PC-9 (cell line): ENCODE measurements at regions not wholly inside any gene's neighbourhood (a gene's known extent, or its start where the extent isn't known, plus 50 kb on each side); places are given as distances from the start of the nearest gene placed in this dataset.

Source experiments
- EZH2 ChIP-seq: fragments of 200-600 bp; sonication (generic); IDR thresholded peaks from 2 replicates; pipeline ENCODE4 v1.8.0; 2017; ENCODE audit warnings: antibody characterized with exemption, low read depth
- TF ChIP-seq, protein P1 (sequence below): fragments of 200-600 bp; sonication (generic); conservative IDR thresholded peaks from 2 replicates; pipeline ENCODE4 v1.6.1; 2017; ENCODE audit warnings: mixed run types, antibody characterized with exemption, mild to moderate bottlenecking, moderate library complexity

DNA sequence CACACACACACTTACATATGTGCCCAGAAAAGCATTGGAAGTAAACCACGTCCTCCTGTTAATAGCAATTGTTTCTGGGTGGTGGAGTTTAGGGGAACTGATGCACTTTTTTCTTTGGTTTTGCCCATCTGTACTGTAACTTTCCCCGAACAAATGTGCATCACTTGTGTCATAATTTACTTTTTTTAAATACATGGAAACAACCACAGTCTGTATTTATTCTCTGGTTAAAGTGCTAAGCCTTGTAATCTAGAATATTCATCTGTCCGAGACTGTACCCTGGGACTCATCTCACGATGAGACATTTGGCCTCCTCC is 61.5 kb upstream of the CD93 start:
- TF ChIP-seq, protein P1, sequence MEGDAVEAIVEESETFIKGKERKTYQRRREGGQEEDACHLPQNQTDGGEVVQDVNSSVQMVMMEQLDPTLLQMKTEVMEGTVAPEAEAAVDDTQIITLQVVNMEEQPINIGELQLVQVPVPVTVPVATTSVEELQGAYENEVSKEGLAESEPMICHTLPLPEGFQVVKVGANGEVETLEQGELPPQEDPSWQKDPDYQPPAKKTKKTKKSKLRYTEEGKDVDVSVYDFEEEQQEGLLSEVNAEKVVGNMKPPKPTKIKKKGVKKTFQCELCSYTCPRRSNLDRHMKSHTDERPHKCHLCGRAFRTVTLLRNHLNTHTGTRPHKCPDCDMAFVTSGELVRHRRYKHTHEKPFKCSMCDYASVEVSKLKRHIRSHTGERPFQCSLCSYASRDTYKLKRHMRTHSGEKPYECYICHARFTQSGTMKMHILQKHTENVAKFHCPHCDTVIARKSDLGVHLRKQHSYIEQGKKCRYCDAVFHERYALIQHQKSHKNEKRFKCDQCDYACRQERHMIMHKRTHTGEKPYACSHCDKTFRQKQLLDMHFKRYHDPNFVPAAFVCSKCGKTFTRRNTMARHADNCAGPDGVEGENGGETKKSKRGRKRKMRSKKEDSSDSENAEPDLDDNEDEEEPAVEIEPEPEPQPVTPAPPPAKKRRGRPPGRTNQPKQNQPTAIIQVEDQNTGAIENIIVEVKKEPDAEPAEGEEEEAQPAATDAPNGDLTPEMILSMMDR, result no peak
- no peak for TF ChIP-seq EZH2
